Esophagus squamous epithelium (tissue), 4 donors: ENCODE measurements at regions not wholly inside any gene's neighbourhood (a gene's known extent, or its start where the extent isn't known, plus 50 kb on each side); places are given as distances from the start of the nearest gene placed in this dataset.

Experiments
- CTCF ChIP-seq, 6 experiments: fragments of 450-650 bp in 4 of 6; fragments of 200-600 bp in 2 of 6; sonication (generic) in 2 of 6; IDR thresholded peaks; one replicate each; pipeline ENCODE4 v1.5.1; 2016 to 2019; ENCODE audit warnings: antibody characterized with exemption in 6 of 6, mild to moderate bottlenecking in 4 of 6, moderate library complexity in 4 of 6
- POLR2A ChIP-seq, 4 donors: fragments of 450-650 bp; IDR thresholded peaks; one replicate each; pipeline ENCODE4 v1.6.1; 2017; ENCODE audit warnings: antibody characterized with exemption in 4 of 4, mild to moderate bottlenecking in 4 of 4, moderate library complexity in 3 of 4

GRCh38 chr6:121920616-121921015, 478.8 kb upstream of the HSF2 start:
- TF ChIP-seq CTCF (IDR thresholded peaks at IDR 0.05), result no peak
- no peak for TF ChIP-seq POLR2A (IDR thresholded peaks at IDR 0.05)
